GM12878 (cell line): ENCODE measurements at regions not wholly inside any gene's neighbourhood (a gene's known extent, or its start where the extent isn't known, plus 50 kb on each side); places are given as distances from the start of the nearest gene placed in this dataset.

ENCODE experiments used
- EZH2 ChIP-seq: IDR thresholded peaks from 2 replicates; pipeline ENCODE4 v1.6.1; 2012; ENCODE audit warnings: low read depth, mild to moderate bottlenecking, control low read depth, inconsistent platforms, low read length, borderline replicate concordance; ENCODE audit not compliant: control insufficient read depth
- JUND ChIP-seq: IDR thresholded peaks from 2 replicates; pipeline ENCODE4 v1.6.1; 2012; ENCODE audit warnings: low read depth, mild to moderate bottlenecking, low read length, improper control_type of control experiment, moderate library complexity
- NRF1 ChIP-seq: conservative IDR thresholded peaks from 2 replicates; pipeline ENCODE4 v1.6.1; 2011; ENCODE audit warnings: mild to moderate bottlenecking, low read depth, low read length, improper control_type of control experiment
- TCF12 ChIP-seq: IDR thresholded peaks from 2 replicates; pipeline ENCODE4 v1.6.1; 2011; ENCODE audit warnings: low read depth, mild to moderate bottlenecking, low read length
- TF ChIP-seq, protein P1 (sequence below), 3 experiments: IDR thresholded peaks in 2 of 3; conservative IDR thresholded peaks in 1 of 3; 2 replicates each; pipeline ENCODE4 v1.5.1; 2011; ENCODE audit warnings: low read depth in 3 of 3, low read length in 3 of 3, mild to moderate bottlenecking in 3 of 3, control low read depth in 2 of 3, moderate library complexity in 2 of 3, inconsistent platforms in 1 of 3, mixed read lengths in 1 of 3; ENCODE audit not compliant: control insufficient read depth in 2 of 3, insufficient read depth in 1 of 3; ENCODE audit errors: extremely low read depth in 1 of 3

DNA sequence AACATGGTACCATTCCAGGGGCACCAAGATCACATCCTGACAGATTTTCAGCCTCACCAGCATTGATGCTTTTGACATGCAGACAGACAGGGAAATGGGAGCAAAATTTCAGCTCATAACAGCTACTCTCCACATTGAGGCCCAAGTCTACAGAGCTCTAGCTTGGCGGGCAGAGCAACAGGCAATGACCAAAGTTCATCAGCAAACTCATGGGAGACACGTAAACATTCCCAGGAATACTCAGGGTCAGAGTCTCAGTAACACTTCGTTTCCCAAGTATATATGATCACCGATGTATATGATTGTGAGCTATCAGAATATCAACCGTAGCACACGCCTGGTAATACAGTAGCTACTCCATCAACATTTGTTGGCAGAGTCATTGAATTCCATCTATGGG, 59.2 kb upstream of the SLC24A5 start:
- no peak for TF ChIP-seq JUND
- no peak for TF ChIP-seq EZH2
- TF ChIP-seq NRF1: no peak
- TF ChIP-seq, protein P1, sequence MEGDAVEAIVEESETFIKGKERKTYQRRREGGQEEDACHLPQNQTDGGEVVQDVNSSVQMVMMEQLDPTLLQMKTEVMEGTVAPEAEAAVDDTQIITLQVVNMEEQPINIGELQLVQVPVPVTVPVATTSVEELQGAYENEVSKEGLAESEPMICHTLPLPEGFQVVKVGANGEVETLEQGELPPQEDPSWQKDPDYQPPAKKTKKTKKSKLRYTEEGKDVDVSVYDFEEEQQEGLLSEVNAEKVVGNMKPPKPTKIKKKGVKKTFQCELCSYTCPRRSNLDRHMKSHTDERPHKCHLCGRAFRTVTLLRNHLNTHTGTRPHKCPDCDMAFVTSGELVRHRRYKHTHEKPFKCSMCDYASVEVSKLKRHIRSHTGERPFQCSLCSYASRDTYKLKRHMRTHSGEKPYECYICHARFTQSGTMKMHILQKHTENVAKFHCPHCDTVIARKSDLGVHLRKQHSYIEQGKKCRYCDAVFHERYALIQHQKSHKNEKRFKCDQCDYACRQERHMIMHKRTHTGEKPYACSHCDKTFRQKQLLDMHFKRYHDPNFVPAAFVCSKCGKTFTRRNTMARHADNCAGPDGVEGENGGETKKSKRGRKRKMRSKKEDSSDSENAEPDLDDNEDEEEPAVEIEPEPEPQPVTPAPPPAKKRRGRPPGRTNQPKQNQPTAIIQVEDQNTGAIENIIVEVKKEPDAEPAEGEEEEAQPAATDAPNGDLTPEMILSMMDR (IDR thresholded peaks at IDR 0.05 in 2 of 3, conservative IDR thresholded peaks at IDR 0.05 in 1 of 3; ENCODE audit: control insufficient read depth in 2 of 3, extremely low read depth in 1 of 3, insufficient read depth in 1 of 3, low read depth in 3 of 3, low read length in 3 of 3): no peak
- no peak for TF ChIP-seq TCF12
